ENCODE measurements at regions not wholly inside any gene's neighbourhood (a gene's known extent, or its start where the extent isn't known, plus 50 kb on each side); places are given as distances from the start of the nearest gene placed in this dataset.

- POLR2A ChIA-PET (ENCODE audit: partially characterized antibody): no interaction called here
- Histone ChIP-seq H2BK12ac (ENCODE audit: low read depth, low read length) (no peak overlapping the region), H3K27me3 (replicated peaks in 1 of 4; ENCODE audit: control insufficient read depth in 3 of 4, extremely low read depth in 1 of 4, insufficient read depth in 3 of 4, low read length in 3 of 4) (peaks cover 0 to 1% (median 0%) of the 10 kb centered on the region in 4 experiments; a peak in 1 of 7 replicates), H3K18ac (ENCODE audit: extremely low read depth, low read length) (no peak overlapping the region), H3K23ac (ENCODE audit: insufficient read length) (no peak overlapping the region), H3K79me1 (ENCODE audit: low read depth, low read length) (no peaks in the 10 kb centered on the region), H4K5ac (ENCODE audit: insufficient read length, low read depth, low read length) (no peak overlapping the region), H3K9me3 (ENCODE audit: insufficient read depth in 2 of 2, low read depth in 1 of 2, low read length in 1 of 2) (no peaks in the 10 kb centered on the region), H3K4me2 (ENCODE audit: insufficient read depth in 1 of 2, low read depth in 2 of 2, low read length in 2 of 2) (no peak overlapping the region), H3K4me1 (replicated peaks in 1 of 4; ENCODE audit: control insufficient read depth in 3 of 4, insufficient read depth in 4 of 4, low read length in 3 of 4) (peaks cover 0 to 3% (median 0%) of the 10 kb centered on the region in 4 experiments; a peak in 2 of 7 replicates), H4K91ac (replicated peaks; ENCODE audit: insufficient read length, low read length) (no peak overlapping the region), H3K23me2 (ENCODE audit: low read depth, low read length) (no peaks in the 10 kb centered on the region), H2AK5ac (ENCODE audit: low read depth, low read length) (no peak overlapping the region), H2BK5ac (ENCODE audit: low read depth, low read length) (no peak overlapping the region), H3K9ac (replicated peaks in 1 of 4; ENCODE audit: extremely low read depth in 1 of 4, low read depth in 3 of 4, low read length in 3 of 4) (no peak overlapping the region), H4K20me1 (replicated peaks in 1 of 2; ENCODE audit: control insufficient read depth in 1 of 2, insufficient read depth in 2 of 2, low read length in 2 of 2) (no peaks in the 10 kb centered on the region), H2BK20ac (ENCODE audit: low read length) (no peak overlapping the region), H2BK15ac (ENCODE audit: low read length) (no peak overlapping the region), H3K4ac (replicated peaks; ENCODE audit: insufficient read length, low read depth, low read length) (no peak overlapping the region), H3K4me3 (ENCODE audit: extremely low read depth in 1 of 4, insufficient read depth in 2 of 4, low read depth in 3 of 4, low read length in 4 of 4) (no peak overlapping the region), H2AFZ (ENCODE audit: low read length) (no peak overlapping the region), H3K27ac (ENCODE audit: low read depth, low read length) (no peak overlapping the region), H2BK120ac (replicated peaks; ENCODE audit: low read depth, low read length) (no peak overlapping the region), H4K8ac (ENCODE audit: extremely low read depth, insufficient read depth, low read length) (no peak overlapping the region), H3K36me3 (ENCODE audit: control insufficient read depth in 2 of 4, insufficient read depth in 4 of 4, low read length in 3 of 4) (no peaks in the 10 kb centered on the region), H3K14ac (ENCODE audit: insufficient read length) (no peak overlapping the region), H3K56ac (replicated peaks; ENCODE audit: insufficient read length, low read depth, low read length) (no peak overlapping the region), H3K79me2 (ENCODE audit: control insufficient read depth in 1 of 2, insufficient read depth in 2 of 2, low read length in 2 of 2) (no peaks in the 10 kb centered on the region)
- no peak for DNase-seq (ENCODE audit: low read depth in 1 of 2, low spot score in 2 of 2)
- CTCF ChIA-PET (ENCODE audit: partially characterized antibody): no interaction called here
- FAIRE-seq: no peak
- no peak for TF ChIP-seq RAD21 (IDR thresholded peaks at IDR 0.05 in 1 of 2, conservative IDR thresholded peaks at IDR 0.05 in 1 of 2; ENCODE audit: low read depth in 2 of 2, low read length in 2 of 2)
- no peak for TF ChIP-seq SUZ12 (IDR thresholded peaks at IDR 0.05; ENCODE audit: low read length)
- TF ChIP-seq KDM1A (IDR thresholded peaks at IDR 0.05; ENCODE audit: borderline replicate concordance, low read length): no peak
- TF ChIP-seq SAP30 (IDR thresholded peaks at IDR 0.05; ENCODE audit: insufficient read depth, insufficient replicate concordance, low read length): no peak
- WGBS, 2 experiments (ENCODE audit: extremely low coverage in 1 of 2, insufficient coverage in 1 of 2, insufficient read length in 1 of 2, insufficient replicate concordance in 2 of 2, low coverage in 1 of 2, low lambda C conversion rate in 2 of 2, missing lambda C conversion rate in 1 of 2): 94% methylated on average over 5 of the region's 5 CpGs; no CpG with 5 or more reads in 1 of the 2 experiments
Observed at GRCh38 chr2:221962186-221962585, 336.6 kb downstream of the PAX3 start.

Measured in H1 (cell line).